HepG2 (cell line): ENCODE measurements at regions not wholly inside any gene's neighbourhood (a gene's known extent, or its start where the extent isn't known, plus 50 kb on each side); places are given as distances from the start of the nearest gene placed in this dataset.

Experiments
- ATF7-NPFF ChIP-seq: sonication (generic); formaldehyde crosslinking; IDR thresholded peaks from 2 replicates; pipeline ENCODE4 v1.8.1; 2023; ENCODE audit warnings: mild to moderate bottlenecking, low read depth, missing genetic modification reagents, moderate library complexity
- BORCS8-MEF2B ChIP-seq: sonication (generic); formaldehyde crosslinking; IDR thresholded peaks from 2 replicates; pipeline ENCODE4 v1.8.0; 2022; ENCODE audit warnings: mild to moderate bottlenecking, missing genetic modification reagents
- DMAP1 ChIP-seq: IDR thresholded peaks from 2 replicates; pipeline ENCODE4 v1.6.1; 2016
- FOXA1 ChIP-seq, 2 experiments: fragments of 450-650 bp in 1 of 2; sonication (generic) in 1 of 2; formaldehyde crosslinking in 1 of 2; IDR thresholded peaks; 2 replicates each; pipeline versions ENCODE4 v1.4.0 to v1.6.1; 2016 to 2020; ENCODE audit warnings: missing genetic modification reagents in 1 of 2
- FOXJ3 ChIP-seq: sonication (generic); formaldehyde crosslinking; IDR thresholded peaks from 2 replicates; pipeline ENCODE4 v1.4.0; 2020; ENCODE audit warnings: missing genetic modification reagents, mild to moderate bottlenecking, borderline replicate concordance
- HMG20A ChIP-seq: IDR thresholded peaks from 2 replicates; pipeline ENCODE4 v1.6.1; 2016; ENCODE audit warnings: borderline replicate concordance
- IKZF4 ChIP-seq: sonication (generic); formaldehyde crosslinking; IDR thresholded peaks from 2 replicates; pipeline ENCODE4 v1.5.1; 2020; ENCODE audit warnings: borderline replicate concordance, mild to moderate bottlenecking, low read depth, missing genetic modification reagents; ENCODE audit errors: not compliant biosample characterization
- IKZF5 ChIP-seq: IDR thresholded peaks from 2 replicates; pipeline ENCODE4 v1.6.1; 2018; ENCODE audit warnings: missing genetic modification reagents, mild to moderate bottlenecking, missing compliant biosample characterization
- MAZ ChIP-seq, 2 experiments: sonication (generic) in 1 of 2; formaldehyde crosslinking in 1 of 2; IDR thresholded peaks; 2 replicates each; pipeline versions ENCODE4 v1.5.0 to v1.6.1; 2012 to 2020; ENCODE audit warnings: low read depth in 2 of 2, mild to moderate bottlenecking in 2 of 2, borderline replicate concordance in 1 of 2, improper control_type of control experiment in 1 of 2, low read length in 1 of 2, missing genetic modification reagents in 1 of 2, moderate library complexity in 1 of 2
- MXD3 ChIP-seq: IDR thresholded peaks from 2 replicates; pipeline ENCODE4 v1.6.1; 2016; ENCODE audit warnings: mild to moderate bottlenecking, missing biosample characterization, missing genetic modification reagents
- NR2F6 ChIP-seq, 2 experiments: IDR thresholded peaks; 2 replicates each; pipeline ENCODE4 v1.6.1; 2016; ENCODE audit warnings: antibody characterized with exemption in 1 of 2, mild to moderate bottlenecking in 1 of 2
- POLR2AphosphoS5 ChIP-seq: IDR thresholded peaks from 2 replicates; pipeline ENCODE4 v1.6.1; 2012; ENCODE audit warnings: low read depth, low read length
- RAD21 ChIP-seq: fragments of 450-650 bp; formaldehyde crosslinking; IDR thresholded peaks from 2 replicates; pipeline ENCODE4 v1.5.0; 2020; ENCODE audit warnings: mild to moderate bottlenecking
- SALL2 ChIP-seq: sonication (generic); formaldehyde crosslinking; IDR thresholded peaks from 2 replicates; pipeline ENCODE4 v1.8.1; 2023; ENCODE audit warnings: mild to moderate bottlenecking, missing genetic modification reagents, inconsistent platforms
- SRF ChIP-seq: IDR thresholded peaks from 2 replicates; pipeline ENCODE4 v1.6.1; 2011; ENCODE audit warnings: mild to moderate bottlenecking, low read depth, low read length, moderate library complexity
- UBTF ChIP-seq: sonication (generic); formaldehyde crosslinking; IDR thresholded peaks from 2 replicates; pipeline ENCODE4 v1.4.0; 2020; ENCODE audit warnings: mild to moderate bottlenecking, missing genetic modification reagents
- ZNF280D ChIP-seq: sonication (generic); formaldehyde crosslinking; IDR thresholded peaks from 2 replicates; pipeline ENCODE4 v1.5.1; 2020; ENCODE audit warnings: mild to moderate bottlenecking, missing genetic modification reagents
- ZNF383 ChIP-seq: sonication (generic); formaldehyde crosslinking; IDR thresholded peaks from 2 replicates; pipeline ENCODE4 v1.4.0; 2020; ENCODE audit warnings: missing genetic modification reagents, mild to moderate bottlenecking, borderline replicate concordance
- ZNF749 ChIP-seq: sonication (generic); formaldehyde crosslinking; IDR thresholded peaks from 2 replicates; pipeline ENCODE4 v1.8.0; 2022; ENCODE audit warnings: mild to moderate bottlenecking, missing genetic modification reagents, moderate library complexity, borderline replicate concordance

GRCh38 chr2:166784296-166784946, 103.9 kb upstream of the XIRP2 start (continued):
- 0 out of 2 replicates have a peak, but pooled peaks have one; percentile 33 for TF ChIP-seq IKZF5 (CRISPR knock-in tag)
- no peak for TF ChIP-seq MXD3 (CRISPR knock-in tag)
- no peak for TF ChIP-seq FOXJ3
- TF ChIP-seq BORCS8-MEF2B (CRISPR knock-in tag), result no peak
- TF ChIP-seq RAD21 (CRISPR knock-in tag), result no peak
- TF ChIP-seq SRF, result no peak
- no peak for TF ChIP-seq SALL2 (CRISPR knock-in tag)
- TF ChIP-seq ZNF749 (CRISPR knock-in tag), result no peak
- TF ChIP-seq UBTF (CRISPR knock-in tag), result no peak
- no peak for TF ChIP-seq FOXA1 (IDR thresholded peaks at IDR 0.05)
- peak; percentile 53; the same call in 1 of the 2 replicates for TF ChIP-seq FOXA1 (CRISPR knock-in tag; IDR thresholded peaks at IDR 0.05)
- TF ChIP-seq ZNF383, result no peak
- no peak for TF ChIP-seq IKZF4 (CRISPR knock-in tag)
- 0 out of 2 replicates have a peak, but pooled peaks have one; percentile 29 for TF ChIP-seq MAZ (IDR thresholded peaks at IDR 0.05; ENCODE audit: borderline replicate concordance, low read depth, low read length)
- no peak for TF ChIP-seq MAZ (CRISPR knock-in tag; IDR thresholded peaks at IDR 0.05; ENCODE audit: low read depth)
- no peak for TF ChIP-seq DMAP1 (CRISPR knock-in tag)
- TF ChIP-seq ZNF280D (CRISPR knock-in tag), result no peak
- no peak for TF ChIP-seq ATF7-NPFF (CRISPR knock-in tag)
- TF ChIP-seq HMG20A, result peak; percentile 45; the same call in 1 of the 2 replicates
- peak; percentile 39; the same call in 1 of the 2 replicates for TF ChIP-seq NR2F6 (IDR thresholded peaks at IDR 0.05)
- 0 out of 2 replicates have a peak, but pooled peaks have one; percentile 20 for TF ChIP-seq NR2F6 (CRISPR knock-in tag; IDR thresholded peaks at IDR 0.05)
- no peak for TF ChIP-seq POLR2AphosphoS5
